Gastroesophageal sphincter (tissue), 4 donors: ENCODE measurements at regions not wholly inside any gene's neighbourhood (a gene's known extent, or its start where the extent isn't known, plus 50 kb on each side); places are given as distances from the start of the nearest gene placed in this dataset.
"Not testable (repeated sequence)": the region's sequence is repeated elsewhere in the genome, so short reads cannot be mapped to it uniquely, and the experiment has no call there.

Source experiments
- ATAC-seq: fragments of 150-250 bp; one replicate; pipeline ENCODE4 v1.9.1; 2016; ENCODE audit warnings: mild to moderate bottlenecking, moderate library complexity
- H3K27ac ChIP-seq, 4 donors: fragments of 200-600 bp; sonication (generic) in 3 of 4; 1 replicate in 3 of 4; 2 replicates in 1 of 4; pipeline ENCODE4 v1.5.1; 2016 to 2019
- H3K27me3 ChIP-seq: fragments of 200-600 bp; sonication (generic); one replicate; pipeline ENCODE4 v1.5.1; 2019
- H3K36me3 ChIP-seq, 2 donors: fragments of 200-600 bp; sonication (generic); one replicate each; pipeline ENCODE4 v1.5.1; 2019; ENCODE audit warnings: control low read depth in 1 of 2
- H3K4me1 ChIP-seq, 3 donors: fragments of 200-600 bp; sonication (generic); 1 replicate in 2 of 3; 2 replicates in 1 of 3; pipeline ENCODE4 v1.5.1; 2016 to 2019; ENCODE audit warnings: control low read depth in 2 of 3
- H3K4me3 ChIP-seq, 2 donors: fragments of 200-600 bp; sonication (generic); one replicate each; pipeline ENCODE4 v1.5.1; 2019; ENCODE audit warnings: mild to moderate bottlenecking in 1 of 2, moderate library complexity in 1 of 2
- H3K9me3 ChIP-seq, 3 donors: fragments of 200-600 bp; sonication (generic); one replicate each; pipeline ENCODE4 v1.5.1; 2017 to 2019; ENCODE audit warnings: control low read depth in 2 of 3
- CTCF ChIP-seq, 4 experiments: fragments of 200-600 bp in 2 of 4; fragments of 450-650 bp in 2 of 4; sonication (generic) in 1 of 4; IDR thresholded peaks; one replicate each; pipeline ENCODE4 v1.5.1; 2017 to 2019; ENCODE audit warnings: antibody characterized with exemption in 4 of 4, mild to moderate bottlenecking in 2 of 4, moderate library complexity in 2 of 4
- EP300 ChIP-seq: sonication (generic); formaldehyde crosslinking; IDR thresholded peaks from one replicate; pipeline ENCODE4 v1.6.1; 2017; ENCODE audit warnings: antibody characterized with exemption, mild to moderate bottlenecking
- POLR2A ChIP-seq, 2 donors: fragments of 450-650 bp; IDR thresholded peaks; one replicate each; pipeline ENCODE4 v1.6.1; 2017; ENCODE audit warnings: antibody characterized with exemption in 2 of 2, mild to moderate bottlenecking in 2 of 2, moderate library complexity in 1 of 2
- POLR2AphosphoS5 ChIP-seq: sonication (generic); formaldehyde crosslinking; IDR thresholded peaks from one replicate; pipeline ENCODE4 v1.6.1; 2017; ENCODE audit warnings: antibody characterized with exemption
- WGBS, 2 donors: methylation state at CpG; one replicate each; pipeline ENCODE4 v1.1.5; 2018; ENCODE audit warnings: low coverage in 1 of 2; 5-methylcytosine and 5-hydroxymethylcytosine counted together

GRCh38 chr3:75237053-75237452 is 427.1 kb upstream of the FRG2C start:
- no peak for ATAC-seq
- Histone ChIP-seq H3K4me3 (no peak overlapping the region), H3K36me3 (no peaks in the 10 kb centered on the region), H3K27ac (no peak overlapping the region), H3K27me3 (peaks cover 14% of the 10 kb centered on the region), H3K9me3 (no peaks in the 10 kb centered on the region), H3K4me1 (no peaks in the 10 kb centered on the region)
- 63 to 82% methylated on average over 1 of the region's 1 CpG for WGBS, 2 donors
- TF ChIP-seq POLR2A (IDR thresholded peaks at IDR 0.05) (no peak), CTCF (IDR thresholded peaks at IDR 0.05) (no peak), POLR2AphosphoS5 (no peak), EP300 (no peak)

- ATAC-seq = no peak
- TF ChIP-seq EP300 (no peak), CTCF (IDR thresholded peaks at IDR 0.05) (no peak), POLR2AphosphoS5 (no peak), POLR2A (IDR thresholded peaks at IDR 0.05) (no peak)
- WGBS, 2 donors = 40 to 68% methylated on average over 3 of the region's 3 CpGs
- Histone ChIP-seq H3K4me1 (no peaks in the 10 kb centered on the region), H3K36me3 (no peaks in the 10 kb centered on the region), H3K9me3 (no peaks in the 10 kb centered on the region), H3K4me3 (no peak overlapping the region), H3K27ac (no peak overlapping the region), H3K27me3 (peaks cover 14% of the 10 kb centered on the region)
These were observed 426.7 kb upstream of the FRG2C start for GRCh38 chr3:75237477-75237876.

- H3K9me3 ChIP-seq, H3K4me1 ChIP-seq, ATAC-seq, H3K27me3 ChIP-seq, H3K36me3 ChIP-seq, H3K4me3 ChIP-seq, H3K27ac ChIP-seq: not testable (repeated sequence)
- 25 to 34% methylated on average over 5 of the region's 5 CpGs for WGBS, 2 donors
These were observed 422.7 kb upstream of the FRG2C start for GRCh38 chr3:75241226-75241962.

- no peaks in the 10 kb centered on the region for H3K4me1 ChIP-seq
- no peak for TF ChIP-seq EP300
- no peak for TF ChIP-seq CTCF (IDR thresholded peaks at IDR 0.05)
- no peak for TF ChIP-seq POLR2AphosphoS5
- no peaks in the 10 kb centered on the region for H3K36me3 ChIP-seq
- H3K9me3 ChIP-seq = no peaks in the 10 kb centered on the region
- H3K27ac ChIP-seq = no peak overlapping the region
- ATAC-seq = no peak
- no peaks in the 10 kb centered on the region for H3K27me3 ChIP-seq
- 74 to 89% methylated on average over 3 to 4 of the region's 4 CpGs for whole genome bisulfite sequencing, 2 donors
- no peak overlapping the region for H3K4me3 ChIP-seq
These were observed 422.0 kb upstream of the FRG2C start for GRCh38 chr3:75242012-75242735.

GRCh38 chr3:75248974-75249373 is 415.2 kb upstream of the FRG2C start:
- no peaks in the 10 kb centered on the region for H3K27me3 ChIP-seq
- no peak for TF ChIP-seq CTCF (IDR thresholded peaks at IDR 0.05)
- TF ChIP-seq POLR2A (IDR thresholded peaks at IDR 0.05) = no peak
- no peak for TF ChIP-seq EP300
- no peak for TF ChIP-seq POLR2AphosphoS5

More at GRCh38 chr3:75248974-75249373, 415.2 kb upstream of the FRG2C start:
- Histone ChIP-seq H3K27ac (no peak overlapping the region), H3K36me3 (no peaks in the 10 kb centered on the region), H3K4me3 (no peak overlapping the region), H3K4me1 (no peaks in the 10 kb centered on the region), H3K9me3 (no peaks in the 10 kb centered on the region)
- no peak for ATAC-seq
